GM12878 (cell line): ENCODE measurements at regions not wholly inside any gene's neighbourhood (a gene's known extent, or its start where the extent isn't known, plus 50 kb on each side); places are given as distances from the start of the nearest gene placed in this dataset.

Experiments
- ATAC-seq: fragments of 200-7000 bp; cut with Tn5 transposase; 3 replicates; pipeline ENCODE4 v1.9.1; 2020; ENCODE audit warnings: mild to moderate bottlenecking, moderate library complexity
- BruUV-seq: library from RNA; stranded (reverse); fragments of 400-500 nt; replicated peaks from 2 replicates; lab custom pipeline; 2021; lab: Mats Ljungman, UMichigan
- CTCF ChIA-PET: fragments of 300-600 bp; sonication (Branson Sonifier 250); formaldehyde crosslinking; extraction: SDS; loops from one replicate; lab custom pipeline; 2021; ENCODE audit warnings: inconsistent platforms; lab: Yijun Ruan, JAX
- POLR2A ChIA-PET: fragments of 350-600 bp; formaldehyde crosslinking; extraction: SDS; loops from one replicate; lab custom pipeline; 2021; ENCODE audit warnings: inconsistent platforms; lab: Charles Lee
- RAD21 ChIA-PET: fragments of 300-600 bp; sonication (Branson Sonifier 250); formaldehyde crosslinking; loops from one replicate; lab custom pipeline; 2023; ENCODE audit warnings: antibody characterized with exemption; ENCODE audit not compliant: unreplicated experiment; lab: Charles Lee
- SMC1A ChIA-PET: fragments of 300-600 bp; sonication (Branson Sonifier 250); formaldehyde crosslinking; loops from one replicate; lab custom pipeline; 2023; ENCODE audit not compliant: unreplicated experiment, uncharacterized antibody; lab: Charles Lee
- DNase-seq: peaks from one replicate; pipeline ENCODE4 v3.0.0-alpha.2; 2011; ENCODE audit warnings: low read depth, low spot score
- FAIRE-seq: peaks from 3 replicates; lab custom pipeline; 2011; peaks lifted over from hg19 to GRCh38; lab: Jason Lieb, UNC
- H2AFZ ChIP-seq: 2 replicates; pipeline ENCODE4 v1.6.0; 2011; ENCODE audit warnings: low read depth, low read length, control low read depth; ENCODE audit not compliant: control insufficient read depth
- H3K27ac ChIP-seq: 2 replicates; pipeline ENCODE4 v1.5.1; 2011; ENCODE audit warnings: control low read depth; ENCODE audit not compliant: control insufficient read depth, insufficient read depth
- H3K27me3 ChIP-seq, 2 experiments: replicated peaks in 1 of 2; 2 replicates each; pipeline versions ENCODE4 v1.6.0 to v1.6.1; 2011; ENCODE audit warnings: low read length in 1 of 2; ENCODE audit not compliant: control insufficient read depth in 2 of 2, insufficient read depth in 2 of 2
- H3K36me3 ChIP-seq, 2 experiments: 2 replicates each; pipeline ENCODE4 v1.5.1; 2011; ENCODE audit warnings: low read length in 1 of 2; ENCODE audit not compliant: control insufficient read depth in 2 of 2, insufficient read depth in 2 of 2
- H3K4me1 ChIP-seq: 2 replicates; pipeline ENCODE4 v1.6.1; 2011; ENCODE audit warnings: mild to moderate bottlenecking, low read length, moderate library complexity, mixed read lengths; ENCODE audit not compliant: control insufficient read depth, insufficient read depth
- H3K4me2 ChIP-seq: 2 replicates; pipeline ENCODE4 v1.6.0; 2011; ENCODE audit warnings: control low read depth; ENCODE audit not compliant: control insufficient read depth, insufficient read depth
- H3K4me3 ChIP-seq: fragments of 200-600 bp; sonication (generic); 2 replicates; pipeline ENCODE4 v1.5.1; 2016
- H3K79me2 ChIP-seq: 2 replicates; pipeline ENCODE4 v1.6.0; 2011; ENCODE audit warnings: low read length; ENCODE audit not compliant: control insufficient read depth, insufficient read depth
- H3K9ac ChIP-seq: 2 replicates; pipeline ENCODE4 v1.8.0; 2011; ENCODE audit warnings: low read length, control low read depth, mixed read lengths; ENCODE audit not compliant: control insufficient read depth, insufficient read depth
- H3K9me3 ChIP-seq: replicated peaks from 3 replicates; pipeline ENCODE4 v1.5.1; 2011; ENCODE audit warnings: mild to moderate bottlenecking, low read length; ENCODE audit not compliant: control insufficient read depth, insufficient read depth
- H4K20me1 ChIP-seq: 2 replicates; pipeline ENCODE4 v1.6.0; 2011; ENCODE audit not compliant: control insufficient read depth, insufficient read depth
- IKZF1 ChIP-seq: fragments of 450-650 bp; conservative IDR thresholded peaks from 2 replicates; pipeline ENCODE4 v1.6.1; 2017; ENCODE audit warnings: antibody characterized with exemption, mild to moderate bottlenecking
- JUNB ChIP-seq: IDR thresholded peaks from 2 replicates; pipeline ENCODE4 v1.6.1; 2016; ENCODE audit warnings: antibody characterized with exemption, mild to moderate bottlenecking
- KDM1A ChIP-seq: fragments of 200-600 bp; sonication (generic); IDR thresholded peaks from 2 replicates; pipeline ENCODE4 v1.6.1; 2016; ENCODE audit warnings: borderline replicate concordance
- NBN ChIP-seq: fragments of 450-650 bp; IDR thresholded peaks from 2 replicates; pipeline ENCODE4 v1.6.1; 2016
- PAX8 ChIP-seq: fragments of 450-650 bp; IDR thresholded peaks from 2 replicates; pipeline ENCODE4 v1.6.1; 2017; ENCODE audit warnings: mild to moderate bottlenecking, moderate library complexity
- PKNOX1 ChIP-seq: fragments of 450-650 bp; IDR thresholded peaks from 2 replicates; pipeline ENCODE4 v1.6.1; 2016; ENCODE audit warnings: mild to moderate bottlenecking
- RBBP5 ChIP-seq: fragments of 200-600 bp; sonication (generic); conservative IDR thresholded peaks from 2 replicates; pipeline ENCODE4 v1.6.1; 2016
- REST ChIP-seq: IDR thresholded peaks from 2 replicates; pipeline ENCODE4 v1.6.1; 2012; ENCODE audit warnings: mild to moderate bottlenecking, low read depth, low read length
- ZBTB33 ChIP-seq: fragments of 450-650 bp; IDR thresholded peaks from 2 replicates; pipeline ENCODE4 v1.6.1; 2017; ENCODE audit warnings: mild to moderate bottlenecking
- WGBS: methylation state at CpG from one replicate; pipeline ENCODE4 v1.1.6; 2016; ENCODE audit warnings: low lambda C conversion rate; ENCODE audit not compliant: insufficient replicate concordance, insufficient coverage; ENCODE audit errors: missing lambda C conversion rate; 5-methylcytosine and 5-hydroxymethylcytosine counted together
- in situ Hi-C: fragments of 300-500 bp; cut with MboI; formaldehyde crosslinking; loops from 9 replicates; pipeline ENCODE4 v1.14.3; 2018; ENCODE audit warnings: mixed read lengths
- intact Hi-C: fragments of 100-400 bp; cut with micrococcal nuclease; formaldehyde crosslinking; loops from one replicate; pipeline ENCODE4 v1.14.2; 2022; ENCODE audit not compliant: unreplicated experiment

- ChIA-PET RAD21 (no interaction called here), POLR2A (no interaction called here), CTCF (interaction anchor here (0.9 kb wide), 1 partner anchor 33 kb away, joined by 4 read pairs; no protein-coding TSS in a partner anchor), SMC1A (no interaction called here)
- Histone ChIP-seq H3K27ac (no peak overlapping the region), H3K9me3 (no peaks in the 10 kb centered on the region), H3K4me1 (no peaks in the 10 kb centered on the region), H3K4me2 (no peak overlapping the region), H3K27me3 (no peaks in the 10 kb centered on the region), H3K9ac (no peak overlapping the region), H3K79me2 (no peaks in the 10 kb centered on the region), H4K20me1 (no peaks in the 10 kb centered on the region), H2AFZ (no peak overlapping the region), H3K36me3 (no peaks in the 10 kb centered on the region), H3K4me3 (no peak overlapping the region)
- no peak for TF ChIP-seq NBN
- no peak for TF ChIP-seq PKNOX1
- no peak for TF ChIP-seq RBBP5
- no peak for TF ChIP-seq JUNB
- TF ChIP-seq IKZF1, result no peak
- no peak for TF ChIP-seq REST
- no peak for TF ChIP-seq KDM1A
- TF ChIP-seq ZBTB33, result no peak
- no peak for TF ChIP-seq PAX8
- 52% methylated on average over 21 of the region's 21 CpGs for WGBS
- no peak for FAIRE-seq
- in situ Hi-C loops (no loop called here), intact Hi-C loops (no loop called here)
- DNase-seq, result no peak
- BruUV-seq, result no TSS peak
- no peak for ATAC-seq
These were observed 90.8 kb upstream of the IRX4 start for GRCh38 chr5:1973391-1974013.
